Pancreas (tissue), 10 donors: ENCODE measurements at regions not wholly inside any gene's neighbourhood (a gene's known extent, or its start where the extent isn't known, plus 50 kb on each side); places are given as distances from the start of the nearest gene placed in this dataset.

ENCODE experiments used
- ATAC-seq, 4 donors: fragments of 200-7000 bp; cut with Tn5 transposase; one replicate each; pipeline versions ENCODE4 v1.8.0 to v1.9.1; 2020; ENCODE audit warnings: mild to moderate bottlenecking in 4 of 4, moderate library complexity in 4 of 4
- DNase-seq, 6 donors: peaks; one replicate each; pipeline ENCODE4 v3.0.0-alpha.2; 2020
- FAIRE-seq: peaks from 2 replicates; lab custom pipeline; 2012; peaks lifted over from hg19 to GRCh38; lab: Jason Lieb, UNC
- H3K27ac ChIP-seq, 4 donors: fragments of 200-600 bp; sonication (generic); 1 replicate in 3 of 4; 2 replicates in 1 of 4; pipeline versions ENCODE4 v1.5.0 to v1.8.0; 2020
- H3K27me3 ChIP-seq, 4 donors: fragments of 200-600 bp; one replicate each; pipeline ENCODE4 v1.8.0; 2021
- H3K36me3 ChIP-seq, 3 donors: fragments of 200-600 bp; sonication (generic) in 1 of 3; one replicate each; pipeline versions ENCODE4 v1.5.0 to v1.8.0; 2020 to 2021
- H3K4me1 ChIP-seq, 3 donors: fragments of 200-600 bp; one replicate each; pipeline ENCODE4 v1.8.0; 2021
- H3K4me3 ChIP-seq, 4 donors: fragments of 200-600 bp; sonication (generic) in 2 of 4; one replicate each; pipeline versions ENCODE4 v1.5.0 to v1.8.0; 2020 to 2021
- H3K9me3 ChIP-seq, 4 donors: fragments of 200-600 bp; one replicate each; pipeline ENCODE4 v1.8.0; 2021
- CTCF ChIP-seq, 4 donors: fragments of 200-600 bp; sonication (generic) in 3 of 4; IDR thresholded peaks; one replicate each; pipeline versions ENCODE4 v1.5.0 to v1.8.0; 2021; ENCODE audit warnings: antibody characterized with exemption in 4 of 4
- WGBS, 2 donors: extraction: QIAGEN DNeasy Blood & Tissue Kit; methylation state at CpG; one replicate each; pipeline ENCODE4 v1.1.7; 2013; 5-methylcytosine and 5-hydroxymethylcytosine counted together
- intact Hi-C, 3 donors: fragments of 100-400 bp; cut with DNase I; formaldehyde crosslinking; loops; one replicate each; pipeline versions ENCODE4 v1.11.1 to v1.14.2; 2022
- donor health status: healthy with polysubstance abuse.
- donor health status: DM: no; HTN: no; CAD: no; lungs with moderate emphysema.
- donor health status: DM: no; HTN: no; CAD: no.
- donor health status: control.
- donor health status: control.
- donor health status: Bipolar disorder and iron deficiency.
- donor health status: DM: yes; HTN: yes; CAD: no.
- donor health status: DM: no; HTN: no; CAD: no.
- donor health status: DM: no; HTN: no; CAD: no.
- donor health status: DM: yes; HTN: yes; CAD: no.

- no peaks in the 10 kb centered on the region for H3K4me1 ChIP-seq
- intact Hi-C loops = no loop called here
- no peaks in the 10 kb centered on the region for H3K27me3 ChIP-seq
- H3K4me3 ChIP-seq = no peak overlapping the region
- FAIRE-seq (no peak), ATAC-seq (no peak), DNase-seq (no peak)
- no peak for TF ChIP-seq CTCF (IDR thresholded peaks at IDR 0.05)
- H3K9me3 ChIP-seq = no peaks in the 10 kb centered on the region
- no peak overlapping the region for H3K27ac ChIP-seq
- 26 to 46% methylated on average over 2 of the region's 2 CpGs for WGBS, 2 donors
- no peaks in the 10 kb centered on the region for H3K36me3 ChIP-seq
Measured at GRCh38 chr18:39935598-39935997, 2019.4 kb upstream of the PIK3C3 start.

- intact Hi-C loops = no loop called here
Measured at GRCh38 chr18:39918847-39919246, 2036.2 kb upstream of the PIK3C3 start.

DNA sequence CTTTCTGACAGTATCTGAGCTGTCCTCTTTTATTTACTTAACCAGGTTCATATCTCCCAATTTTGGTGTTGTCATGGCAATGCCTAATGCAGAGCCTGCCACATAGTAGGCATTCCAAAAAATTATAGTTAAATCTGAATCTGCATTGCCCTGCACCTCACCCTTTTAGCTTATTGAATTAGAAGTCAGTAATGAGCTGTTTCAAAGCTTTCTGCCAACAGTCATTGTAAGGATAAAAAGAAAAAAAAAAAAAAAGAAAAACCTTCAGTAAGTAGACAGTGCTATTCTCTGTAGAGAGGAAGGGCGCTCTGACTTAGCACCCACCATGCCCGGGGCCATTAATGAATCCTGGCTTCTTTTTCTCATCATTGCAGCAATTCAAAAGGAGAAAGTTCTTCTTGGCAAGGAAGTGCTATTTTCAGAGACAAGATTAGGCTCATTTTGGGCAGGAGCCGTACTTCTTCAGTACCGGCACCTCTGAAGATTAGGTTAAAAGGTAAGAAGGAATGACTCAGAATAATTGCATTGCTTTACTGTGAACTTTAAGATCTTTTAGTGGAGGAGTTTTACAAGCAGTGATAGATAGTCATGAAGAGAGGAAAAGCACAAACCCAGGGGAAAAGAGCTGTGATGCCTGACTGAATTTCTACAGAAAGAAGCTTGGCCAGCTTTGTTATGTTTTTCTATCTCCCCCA is 2041.2 kb upstream of the PIK3C3 start:
- no peaks in the 10 kb centered on the region for H3K27me3 ChIP-seq
- intact Hi-C loops = no loop called here
- no peak overlapping the region for H3K27ac ChIP-seq
- H3K36me3 ChIP-seq = no peaks in the 10 kb centered on the region
- no peak for DNase-seq
- TF ChIP-seq CTCF (IDR thresholded peaks at IDR 0.05) = no peak
- no peak overlapping the region for H3K4me3 ChIP-seq
- H3K9me3 ChIP-seq = no peaks in the 10 kb centered on the region
- H3K4me1 ChIP-seq = no peaks in the 10 kb centered on the region
- no peak for FAIRE-seq
- no peak for ATAC-seq
- 71 to 84% methylated on average over 4 of the region's 4 CpGs for WGBS, 2 donors

More at GRCh38 chr18:39918847-39919246, 2036.2 kb upstream of the PIK3C3 start:
- 55 to 69% methylated on average over 2 of the region's 2 CpGs for WGBS, 2 donors
- H3K4me3 ChIP-seq = no peak overlapping the region
- H3K27me3 ChIP-seq = no peaks in the 10 kb centered on the region
- no peaks in the 10 kb centered on the region for H3K36me3 ChIP-seq
- ATAC-seq (no peak), DNase-seq (no peak), FAIRE-seq (no peak)
- H3K4me1 ChIP-seq = no peaks in the 10 kb centered on the region
- no peaks in the 10 kb centered on the region for H3K9me3 ChIP-seq
- no peak overlapping the region for H3K27ac ChIP-seq
- TF ChIP-seq CTCF (IDR thresholded peaks at IDR 0.05) = no peak

DNA sequence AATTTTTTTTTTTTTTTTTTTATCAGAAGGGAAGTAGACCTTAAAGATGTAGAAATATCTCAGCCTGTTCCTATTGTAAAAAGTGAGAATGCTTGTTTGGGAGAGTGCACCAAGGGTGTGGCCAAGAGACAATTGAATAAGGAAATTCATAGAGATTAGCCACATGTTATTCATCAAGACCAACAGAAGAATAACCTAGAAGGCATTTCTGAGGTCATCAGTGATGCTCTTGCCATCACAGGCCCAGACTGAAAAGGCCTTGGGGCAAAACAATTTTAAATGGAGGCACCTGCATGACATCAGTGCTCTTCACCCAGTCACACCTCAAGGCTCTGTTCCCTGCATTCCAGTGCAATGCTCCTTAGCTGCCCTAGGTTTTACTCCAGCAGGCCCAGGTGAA is 2043.3 kb upstream of the PIK3C3 start:
- intact Hi-C loops = no loop called here
- Histone ChIP-seq H3K4me3 (no peak overlapping the region), H3K27me3 (no peaks in the 10 kb centered on the region), H3K27ac (no peak overlapping the region), H3K4me1 (no peaks in the 10 kb centered on the region), H3K9me3 (no peaks in the 10 kb centered on the region), H3K36me3 (no peaks in the 10 kb centered on the region)
- ATAC-seq (no peak), FAIRE-seq (no peak), DNase-seq (no peak)
- TF ChIP-seq CTCF (IDR thresholded peaks at IDR 0.05) = no peak

DNA sequence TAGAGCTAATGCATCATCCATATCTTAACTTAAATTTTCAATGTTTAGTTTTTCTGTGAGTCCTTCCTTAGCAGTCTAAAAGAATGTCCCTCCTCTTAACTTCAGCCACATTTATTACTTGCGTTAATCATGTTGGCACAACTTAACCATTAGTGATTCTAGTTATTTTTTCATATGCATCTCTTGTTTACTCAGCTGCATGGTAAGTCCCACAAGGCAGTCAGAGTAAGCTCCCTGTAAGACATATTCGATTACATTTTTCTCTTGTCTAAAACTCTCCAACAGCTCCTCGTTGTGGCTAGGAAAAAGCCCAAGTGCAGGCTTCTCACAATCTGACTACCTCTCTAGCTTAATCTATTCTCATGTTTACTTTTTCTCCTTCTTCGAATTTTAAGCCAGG is 2045.3 kb upstream of the PIK3C3 start:
- WGBS, 2 donors = 12% methylated on average over 4 of the region's 4 CpGs
- H3K36me3 ChIP-seq = no peaks in the 10 kb centered on the region

More for the DNA sequence above, 2045.3 kb upstream of the PIK3C3 start:
- ATAC-seq (no peak), FAIRE-seq (no peak), DNase-seq (no peak)
- no peaks in the 10 kb centered on the region for H3K27me3 ChIP-seq
- no peak overlapping the region for H3K4me3 ChIP-seq
- H3K27ac ChIP-seq = no peak overlapping the region
- no peaks in the 10 kb centered on the region for H3K4me1 ChIP-seq
- no peak for TF ChIP-seq CTCF (IDR thresholded peaks at IDR 0.05)
- intact Hi-C loops = no loop called here
- H3K9me3 ChIP-seq = no peaks in the 10 kb centered on the region
